ENCODE measurements at regions not wholly inside any gene's neighbourhood (a gene's known extent, or its start where the extent isn't known, plus 50 kb on each side); places are given as distances from the start of the nearest gene placed in this dataset.
A peak's percentile ranks its signal among the peaks of the same experiment; 100 is the strongest.

DNA sequence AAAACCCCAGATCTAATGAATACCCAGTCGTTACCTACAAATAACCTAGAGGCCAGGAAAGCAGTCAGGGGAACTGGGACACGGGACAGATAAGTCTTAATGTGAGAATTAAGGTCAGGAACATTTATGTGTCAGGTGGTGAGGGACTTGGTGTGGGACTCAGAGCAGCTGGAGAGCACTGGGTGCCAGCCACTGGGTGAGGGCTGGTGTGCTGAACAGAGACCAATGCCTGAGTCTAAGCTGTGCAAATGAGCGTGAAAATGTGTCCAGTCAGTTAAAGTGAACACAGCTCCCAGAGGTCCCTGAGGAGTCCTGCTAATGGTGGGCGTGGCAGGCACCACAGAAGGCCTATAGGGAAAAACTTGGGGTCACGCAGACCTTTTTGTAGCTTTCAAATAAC is 225.9 kb downstream of the C1D start:
- DNase-seq (ENCODE audit: low read depth, low spot score) = no peak

DNA sequence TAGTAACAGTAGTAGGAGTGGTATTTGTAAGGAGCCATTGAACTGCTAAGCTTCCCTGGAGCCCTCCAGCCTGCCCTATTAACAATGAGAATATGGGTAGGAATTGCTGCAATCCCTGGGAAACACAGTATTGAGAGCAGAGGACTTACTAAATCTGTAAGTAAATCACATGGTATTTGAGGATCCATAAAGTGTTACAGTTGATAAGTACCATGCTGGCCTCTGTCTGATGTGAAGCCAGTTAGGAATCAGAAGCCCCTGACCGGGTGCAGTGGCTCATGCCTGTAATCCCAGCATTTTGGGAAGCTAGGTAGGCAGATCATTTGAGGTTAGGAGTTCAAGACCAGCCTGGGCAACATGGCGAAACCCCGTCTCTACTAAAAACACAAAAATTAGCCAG is 224.6 kb downstream of the C1D start:
- DNase-seq (ENCODE audit: low read depth, low spot score) = no peak

DNA sequence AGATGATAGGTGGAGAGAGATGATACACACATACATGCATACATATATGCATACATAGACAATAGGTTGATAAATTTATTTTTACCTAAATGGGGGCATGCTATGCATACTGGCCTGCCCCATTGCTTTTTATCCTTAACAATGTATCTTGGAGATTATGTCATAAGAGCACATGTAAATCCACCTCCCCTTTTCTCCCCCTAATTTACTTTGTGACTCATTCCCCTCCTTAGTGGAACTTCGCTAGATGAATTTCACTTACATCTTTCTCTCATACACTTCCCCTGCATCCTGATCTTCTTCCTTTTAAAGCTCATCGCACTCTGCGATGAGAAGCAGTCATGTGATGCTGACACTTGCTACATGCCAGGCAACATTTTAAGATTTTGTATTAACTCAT is 223.6 kb downstream of the C1D start:
- no peak for DNase-seq (ENCODE audit: low read depth, low spot score)

DNA sequence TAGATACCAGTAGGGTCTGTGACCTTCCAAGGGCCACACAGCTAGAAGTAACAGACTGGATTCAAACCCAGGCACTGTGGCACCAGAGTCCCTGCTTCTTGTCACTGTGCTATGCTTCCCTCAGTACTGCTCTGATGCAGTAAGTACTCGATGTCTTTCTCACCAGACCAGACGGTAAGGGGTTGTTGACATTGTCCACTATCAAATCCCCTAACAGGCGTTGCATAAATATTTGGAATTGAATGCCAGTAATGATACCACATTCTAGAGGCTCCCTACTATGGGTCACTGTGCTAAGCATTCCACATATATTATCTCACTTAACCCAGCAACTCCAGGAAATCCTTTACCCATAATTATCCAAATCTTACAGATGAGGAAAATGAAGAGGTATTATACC is 223.1 kb downstream of the C1D start:
- DNase-seq (ENCODE audit: low read depth, low spot score) = no peak

DNA sequence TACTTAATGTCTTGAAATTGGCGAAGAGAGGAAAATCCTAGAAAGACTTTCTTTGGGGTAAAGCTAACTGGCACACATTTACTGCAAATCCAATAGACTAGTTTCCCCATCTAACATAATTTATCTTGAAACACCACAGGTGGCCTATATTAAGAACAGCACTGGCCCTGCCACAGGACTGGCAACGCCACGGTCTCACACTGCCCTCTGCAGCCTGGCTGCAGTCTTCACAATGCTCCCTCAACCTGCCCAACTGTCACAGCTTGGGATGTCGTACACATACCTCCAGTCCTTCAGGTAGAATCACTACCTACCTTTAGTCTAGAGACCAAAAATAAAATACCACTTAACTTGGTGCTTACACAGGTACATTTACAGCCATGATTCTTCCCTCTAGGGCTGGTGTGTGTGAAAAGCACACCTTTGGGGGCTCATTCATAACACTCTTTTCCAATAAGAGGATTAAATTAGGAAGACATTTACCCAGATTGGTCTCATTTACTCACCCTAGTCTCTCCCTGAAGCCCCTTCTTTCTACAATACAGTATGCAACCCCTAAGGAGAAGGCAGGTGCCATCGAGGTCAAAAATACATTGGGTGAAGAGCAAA is 222.2 kb downstream of the C1D start:
- no peak for DNase-seq (ENCODE audit: low read depth, low spot score)

DNA sequence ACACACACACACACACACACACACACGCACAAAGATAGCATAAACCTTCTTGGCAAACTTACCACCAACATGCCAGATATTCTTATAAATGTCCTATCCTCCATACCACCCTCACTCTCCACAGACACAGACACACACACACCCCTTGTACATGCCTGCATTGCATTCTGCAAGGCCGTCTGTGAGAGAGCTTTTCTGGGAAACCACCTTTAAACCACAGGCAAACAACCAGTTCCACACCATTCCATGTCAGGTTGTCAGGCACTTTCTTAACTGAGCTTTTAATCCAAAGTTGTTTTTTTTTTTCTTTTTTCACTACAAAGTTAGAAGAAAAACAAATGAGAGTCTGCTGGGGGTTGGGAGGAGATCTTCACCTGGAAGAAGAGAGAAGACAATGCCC is 221.1 kb downstream of the C1D start:
- no peak for DNase-seq (ENCODE audit: low read depth, low spot score)

DNA sequence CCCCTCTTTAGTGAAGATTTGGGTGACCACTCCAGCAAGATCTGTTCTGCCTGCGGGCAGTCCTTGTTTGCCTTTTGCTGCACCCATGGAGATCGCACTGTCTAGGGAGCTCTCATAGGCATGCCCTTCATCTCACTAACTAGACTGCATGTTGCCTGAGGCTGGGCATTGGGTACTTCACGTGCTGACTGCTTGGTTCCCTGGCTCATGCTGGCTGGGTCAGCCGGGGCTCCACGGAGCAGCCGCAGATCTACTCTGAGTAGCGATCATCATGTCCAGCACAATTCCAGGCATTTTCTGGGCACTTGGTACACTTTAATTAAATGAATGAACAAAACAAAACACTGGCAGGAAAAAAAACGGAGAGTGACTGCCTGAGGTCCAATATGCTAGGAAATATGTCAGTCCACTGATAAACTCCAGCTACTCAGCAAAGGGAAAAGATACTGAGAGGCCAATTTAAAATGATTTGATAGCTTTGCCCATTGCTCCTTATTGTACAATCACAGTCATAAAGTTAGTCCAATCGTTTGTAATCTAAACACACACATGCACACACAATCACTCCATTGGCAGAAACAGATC is 220.3 kb downstream of the C1D start:
- DNase-seq (ENCODE audit: low read depth, low spot score) = no peak

DNA sequence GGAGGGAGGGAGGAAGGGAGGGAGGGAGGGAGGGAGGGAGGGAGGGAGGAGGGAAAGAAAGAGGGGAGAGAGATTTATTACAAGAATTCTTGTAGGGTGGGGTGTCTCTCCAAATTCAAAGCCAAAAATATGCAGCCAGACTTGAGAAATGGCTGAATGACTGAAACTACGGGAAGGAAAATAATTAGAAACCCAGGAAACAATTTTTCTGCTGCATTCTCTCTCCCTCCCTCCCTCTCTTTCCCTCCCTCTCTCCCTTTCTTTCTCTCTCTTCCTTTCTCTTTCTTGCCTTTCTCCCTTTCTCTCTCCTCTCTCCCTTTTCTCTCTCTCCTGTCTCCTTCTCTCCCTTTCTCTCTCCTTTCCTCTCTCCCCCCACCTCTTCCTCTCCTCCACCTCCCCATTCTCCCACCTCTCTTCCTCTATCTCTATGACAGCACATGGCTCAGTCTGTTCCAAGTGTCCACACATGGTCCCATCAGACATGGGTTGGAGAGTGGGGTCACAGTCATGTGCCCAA is 218.7 kb downstream of the C1D start:
- no peak for DNase-seq (ENCODE audit: low read depth, low spot score)

DNA sequence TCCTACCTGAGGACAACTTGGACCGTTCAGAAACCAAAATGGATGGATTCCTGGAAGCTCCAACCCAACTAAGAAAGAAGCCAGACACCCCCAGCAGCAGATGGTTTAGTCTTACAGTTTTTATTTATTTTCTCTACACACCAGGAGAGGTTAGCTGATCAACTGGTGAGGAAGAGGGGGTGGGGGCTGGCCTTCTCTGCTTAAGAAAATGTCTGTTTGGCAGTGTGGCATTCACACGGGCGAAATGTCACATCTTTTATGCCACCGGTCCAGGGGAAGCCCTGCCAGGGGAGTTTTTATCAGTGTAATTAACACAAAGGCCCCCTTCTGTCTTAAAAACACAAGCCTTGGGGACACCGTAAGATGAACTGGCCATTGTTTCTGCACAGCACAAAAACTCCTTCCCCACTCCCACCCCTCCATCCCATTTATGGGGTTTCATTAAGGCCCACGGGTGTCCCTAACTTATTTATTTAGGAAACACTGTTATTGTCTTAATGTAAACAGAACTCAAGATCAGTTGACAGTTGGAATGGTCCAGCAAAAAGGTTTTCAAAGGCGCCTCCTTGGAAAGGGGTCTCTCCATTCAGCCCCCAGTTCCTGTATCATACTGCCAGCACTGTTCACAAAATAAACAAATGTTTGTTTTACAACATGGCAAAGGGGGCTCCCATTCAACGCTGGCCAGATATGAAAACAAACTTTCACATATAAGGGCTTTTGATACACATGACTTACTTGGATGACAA is 217.0 kb downstream of the C1D start:
- peak; percentile 51 for DNase-seq (ENCODE audit: low read depth, low spot score)

DNA sequence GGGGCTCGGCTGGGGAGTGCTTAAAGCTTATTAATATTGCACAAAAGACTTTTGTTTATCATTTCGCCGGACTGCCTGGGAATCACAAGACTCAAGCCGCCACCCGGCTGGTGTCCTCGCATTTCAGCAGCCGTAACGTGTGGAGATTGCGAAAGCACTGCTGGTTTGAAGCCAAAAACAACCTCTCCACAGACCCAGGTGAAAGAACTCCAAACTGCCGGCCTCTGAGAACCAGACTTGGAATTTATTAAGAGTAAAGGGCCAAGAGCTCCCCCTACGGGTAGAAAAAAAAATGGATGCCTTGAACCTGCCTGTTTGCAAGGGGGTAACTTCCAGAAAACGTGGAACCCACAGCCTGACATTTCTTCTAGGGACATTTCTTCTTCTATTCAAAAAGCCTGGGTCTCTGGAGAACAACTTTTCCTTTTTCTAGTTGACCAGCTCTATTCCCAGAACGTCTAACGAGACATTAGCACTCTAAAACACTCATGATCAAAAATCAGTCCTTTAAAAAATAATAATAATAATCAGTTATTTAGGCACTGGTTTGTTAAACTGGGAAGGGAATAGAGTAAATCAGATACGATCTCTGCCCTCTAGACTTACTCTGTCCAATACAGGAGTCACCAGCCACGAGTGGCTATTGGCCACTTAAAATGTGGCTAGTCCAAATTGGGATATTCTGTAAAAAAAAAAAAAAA is 216.3 kb downstream of the C1D start:
- peak; percentile 97 for DNase-seq (ENCODE audit: low read depth, low spot score)

DNA sequence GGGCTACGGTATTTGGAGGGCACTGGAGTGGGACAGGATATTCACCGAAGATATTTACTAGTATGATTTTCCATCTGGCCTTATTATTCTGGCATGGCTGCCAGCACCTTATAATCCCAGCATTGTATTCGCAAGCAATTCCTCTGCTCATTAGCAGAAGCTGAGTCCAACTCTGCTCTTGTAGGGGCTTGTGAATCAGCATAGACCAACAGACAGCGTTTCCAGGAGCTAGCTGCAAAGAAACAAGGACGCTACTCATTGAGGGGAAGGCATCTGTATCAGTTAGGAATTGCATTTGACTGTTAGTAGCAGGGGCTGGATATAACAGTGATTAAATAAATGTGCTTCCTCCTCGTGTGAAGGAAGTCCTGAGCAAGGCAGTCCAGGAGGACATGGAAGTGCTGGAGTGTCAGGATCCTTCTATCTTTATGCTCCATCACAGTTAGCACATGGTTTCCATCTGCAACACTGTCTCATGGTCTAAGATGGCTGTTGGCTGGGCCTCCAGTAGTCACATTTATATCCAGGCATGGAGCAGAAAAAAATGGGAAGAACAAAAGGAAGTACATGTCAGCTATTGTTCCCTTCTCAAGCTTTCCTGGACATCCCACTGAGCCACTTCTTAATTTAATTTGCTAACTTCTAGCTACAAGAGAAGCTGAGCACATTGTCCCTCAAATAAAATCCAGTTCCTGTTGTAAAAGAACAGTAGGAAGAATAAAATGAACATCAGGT is 214.1 kb downstream of the C1D start:
- DNase-seq (ENCODE audit: low read depth, low spot score) = no peak

DNA sequence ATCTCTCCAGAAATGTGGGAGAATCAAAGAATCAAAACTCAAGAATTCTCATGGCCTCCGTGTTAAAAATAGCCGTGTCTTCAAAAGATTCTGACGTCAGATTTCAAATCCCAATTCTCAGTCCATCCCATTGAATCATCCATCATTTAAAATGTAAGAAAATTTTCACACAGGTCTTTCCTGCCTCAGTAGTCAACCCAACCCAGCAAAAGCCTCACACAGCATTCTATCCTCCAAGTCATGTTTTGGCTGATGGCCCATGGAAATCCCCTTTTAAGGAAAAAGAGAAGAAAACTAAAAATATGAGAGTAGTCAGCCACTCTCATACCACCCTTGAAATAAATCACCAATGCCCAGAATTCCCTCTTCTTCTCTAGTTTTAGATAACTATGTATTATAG is 211.8 kb downstream of the C1D start:
- DNase-seq (ENCODE audit: low read depth, low spot score) = no peak

DNA sequence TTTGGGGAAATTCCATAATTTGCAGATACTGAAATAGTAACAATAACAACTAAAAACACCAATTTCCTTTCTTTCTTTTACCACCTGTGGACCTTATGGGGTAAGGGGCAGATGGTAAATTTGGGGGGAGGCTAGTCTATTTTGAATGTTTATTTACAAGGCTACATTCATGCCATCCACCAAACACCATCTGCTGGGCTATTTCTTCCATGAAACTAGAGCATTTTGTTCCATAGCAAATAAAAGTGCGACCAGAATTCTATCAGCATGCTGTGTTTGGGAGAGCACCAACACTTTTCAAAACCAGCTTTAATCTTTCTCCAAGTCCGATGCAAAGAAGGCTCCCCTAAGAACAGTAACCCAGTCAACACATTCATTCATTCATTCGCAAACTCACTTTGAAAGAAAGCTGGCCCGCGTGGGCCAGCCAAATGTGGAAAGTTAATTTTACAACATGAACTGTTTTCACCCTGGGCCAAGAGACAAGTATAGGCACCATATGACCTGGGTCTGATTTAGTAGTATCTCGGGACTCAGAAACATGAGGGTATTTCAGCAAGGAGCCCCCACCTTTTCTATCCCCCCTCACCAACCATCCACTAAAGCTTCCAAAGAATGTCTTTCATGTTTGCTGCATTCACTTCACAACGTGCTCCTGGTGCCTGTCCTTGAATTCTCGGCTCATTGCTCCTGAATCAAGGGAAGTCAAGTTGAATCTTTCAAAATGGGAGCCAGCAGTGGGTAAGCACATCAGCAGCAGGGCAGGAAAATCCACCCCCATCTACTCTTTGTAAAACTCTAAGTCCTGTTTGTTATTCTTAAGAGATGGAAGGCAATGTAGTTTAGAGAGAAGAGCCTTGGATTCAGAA is 210.6 kb downstream of the C1D start:
- DNase-seq (ENCODE audit: low read depth, low spot score) = no peak

DNA sequence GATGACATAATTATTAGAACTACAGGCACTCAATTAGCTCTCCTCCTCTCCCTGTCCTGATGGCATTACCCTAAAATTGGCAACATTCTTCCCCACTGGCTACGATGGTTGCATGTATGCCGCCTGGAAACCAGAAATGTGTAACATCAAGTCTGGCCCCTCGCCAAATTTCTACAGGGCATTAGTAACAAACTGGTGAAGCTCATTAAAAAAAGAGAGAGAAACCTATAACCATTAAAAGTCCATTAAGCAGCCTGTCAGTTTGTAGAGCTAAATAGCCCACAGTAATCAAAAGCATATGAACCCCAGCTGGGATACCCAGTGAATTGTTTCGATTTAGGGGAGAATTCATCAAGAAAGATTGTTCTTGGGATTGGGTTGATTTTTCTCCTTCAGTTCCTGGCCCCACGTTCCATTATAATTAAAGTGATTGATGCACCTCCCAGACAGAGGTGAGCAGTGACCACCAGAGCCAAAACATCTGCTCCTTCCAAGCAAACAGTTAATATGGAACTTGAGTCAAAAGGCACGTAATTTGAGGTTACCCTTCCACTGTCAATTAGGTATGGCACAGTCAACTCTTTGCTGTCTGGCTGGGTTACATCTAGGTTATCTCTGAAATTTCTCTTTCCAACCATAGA is 208.6 kb downstream of the C1D start:
- DNase-seq (ENCODE audit: low read depth, low spot score) = no peak

DNA sequence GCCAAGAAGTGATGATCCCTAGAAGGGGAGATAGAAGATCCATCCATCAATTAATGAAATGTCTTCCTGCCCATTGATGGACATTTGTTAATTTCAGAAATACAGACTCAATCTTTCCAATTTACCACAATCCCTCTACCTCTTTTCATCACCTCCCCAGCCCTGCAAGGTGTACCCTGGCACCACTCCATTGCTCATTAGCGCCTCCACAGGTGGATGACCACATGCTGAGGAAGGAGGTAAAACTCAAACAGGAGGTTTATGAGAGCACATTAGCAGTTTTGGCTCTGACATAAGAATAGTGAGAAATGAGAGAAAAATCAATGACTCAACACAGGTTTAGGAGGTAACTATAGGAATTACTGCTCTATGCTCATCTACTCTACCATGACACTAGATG is 208.0 kb downstream of the C1D start:
- DNase-seq (ENCODE audit: low read depth, low spot score) = no peak

DNA sequence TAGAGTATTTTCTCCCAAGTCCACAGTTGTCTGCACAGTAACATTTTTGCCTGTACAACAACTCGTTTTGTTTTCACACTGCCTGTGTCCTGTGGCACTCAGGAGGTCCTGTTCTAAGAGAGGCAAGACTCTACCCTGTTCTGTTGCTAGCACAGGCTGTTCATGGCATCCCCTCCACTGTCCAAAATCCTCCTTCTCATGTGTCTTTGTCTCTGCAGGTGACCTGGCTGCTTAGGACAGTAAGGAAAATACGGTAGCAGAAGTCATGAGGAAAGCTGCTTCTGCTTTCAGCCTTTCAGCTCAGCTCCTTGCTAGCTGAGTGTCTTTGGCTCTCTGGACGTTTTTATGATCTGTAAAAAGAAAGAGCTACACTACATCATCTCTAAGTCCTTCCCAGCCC is 205.9 kb downstream of the C1D start:
- DNase-seq (ENCODE audit: low read depth, low spot score) = no peak

DNA sequence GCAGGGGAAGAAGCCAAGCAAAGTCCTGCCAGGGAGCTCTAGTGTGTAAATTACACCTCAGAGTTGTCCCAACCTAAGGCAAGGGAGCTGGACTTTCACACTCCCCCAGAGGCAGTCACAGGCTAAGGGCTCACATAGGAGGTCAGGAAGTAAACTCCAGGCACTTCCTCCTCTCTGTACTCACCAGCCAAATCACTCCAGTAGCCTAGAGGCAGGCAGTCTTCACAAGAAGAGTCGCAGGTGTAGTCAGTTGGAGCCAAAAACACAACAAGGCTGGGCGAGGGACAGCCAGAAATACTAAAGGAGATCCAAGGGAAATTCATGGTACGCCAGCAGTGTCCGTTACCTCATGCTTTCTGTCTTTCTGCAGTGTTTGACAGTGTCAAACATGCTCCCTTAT is 205.0 kb downstream of the C1D start:
- DNase-seq (ENCODE audit: low read depth, low spot score) = no peak

DNA sequence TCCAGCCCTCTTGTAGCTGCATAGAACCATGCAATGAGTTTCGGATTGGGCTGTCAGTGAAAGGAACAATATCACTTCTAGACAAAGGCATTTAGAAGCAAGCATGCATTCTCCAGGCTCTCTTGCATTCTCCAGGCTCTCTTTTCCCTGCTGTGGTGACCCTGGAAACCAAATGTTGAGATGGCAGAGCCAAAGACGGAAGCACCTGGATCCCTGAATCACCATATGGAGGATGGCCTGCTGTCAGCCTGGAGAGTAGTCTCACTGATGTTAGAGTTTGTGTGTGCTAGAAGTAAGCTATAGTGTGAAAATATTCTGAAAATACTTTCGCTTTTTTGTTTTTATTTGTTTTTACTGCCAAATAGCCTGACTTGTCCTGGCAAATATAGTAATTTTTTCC is 203.9 kb downstream of the C1D start:
- no peak for DNase-seq (ENCODE audit: low read depth, low spot score)

DNA sequence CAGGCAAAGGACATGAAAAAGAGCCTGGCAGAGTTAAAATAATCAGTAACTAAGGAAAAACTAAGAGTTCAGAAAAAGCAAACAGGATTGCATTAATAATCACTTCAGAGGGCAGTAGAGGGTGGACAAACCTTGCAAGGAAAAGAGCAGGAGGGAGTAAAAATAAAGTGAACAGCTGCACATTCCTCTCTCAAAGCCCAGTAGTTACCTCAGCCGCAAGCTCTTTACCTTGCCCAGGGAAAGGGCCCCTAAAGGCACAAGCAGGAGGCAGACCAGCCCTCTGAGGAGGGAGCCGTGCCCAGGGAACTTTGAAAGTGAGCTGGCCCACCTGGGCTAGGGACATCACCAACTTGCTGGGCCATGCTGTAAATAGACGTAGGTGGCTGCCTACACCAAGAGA is 196.9 kb downstream of the C1D start:
- no peak for DNase-seq (ENCODE audit: low read depth, low spot score)

DNA sequence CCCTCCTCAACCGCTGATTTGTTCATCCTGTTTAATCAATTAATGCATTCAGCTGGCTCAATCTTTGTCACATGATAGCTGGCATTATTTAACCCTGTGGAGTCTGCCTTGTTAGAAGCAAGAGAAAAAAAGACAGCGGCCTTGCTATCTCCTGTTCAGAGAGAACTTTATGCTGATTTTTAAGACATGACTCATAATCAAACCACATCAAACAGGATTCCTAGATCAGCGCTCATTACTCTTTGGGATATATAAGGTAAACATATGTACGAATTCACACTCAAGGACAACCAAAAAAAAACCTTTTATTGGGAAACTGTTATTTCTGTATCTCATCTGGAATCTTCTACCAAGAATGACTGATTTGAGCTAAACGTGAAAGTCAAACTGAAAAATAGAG is 195.1 kb downstream of the C1D start:
- DNase-seq (ENCODE audit: low read depth, low spot score) = no peak
